NCI-H2196 (cell line): ENCODE measurements at regions not wholly inside any gene's neighbourhood (a gene's known extent, or its start where the extent isn't known, plus 50 kb on each side); places are given as distances from the start of the nearest gene placed in this dataset.
"Not testable (repeated sequence)": the region's sequence is repeated elsewhere in the genome, so short reads cannot be mapped to it uniquely, and the experiment has no call there.

Experiments
- DNase-seq: peaks from one replicate; lab custom pipeline; 2025; ENCODE audit not compliant: unreplicated experiment; lab: John Stamatoyannopoulos, UW

DNA sequence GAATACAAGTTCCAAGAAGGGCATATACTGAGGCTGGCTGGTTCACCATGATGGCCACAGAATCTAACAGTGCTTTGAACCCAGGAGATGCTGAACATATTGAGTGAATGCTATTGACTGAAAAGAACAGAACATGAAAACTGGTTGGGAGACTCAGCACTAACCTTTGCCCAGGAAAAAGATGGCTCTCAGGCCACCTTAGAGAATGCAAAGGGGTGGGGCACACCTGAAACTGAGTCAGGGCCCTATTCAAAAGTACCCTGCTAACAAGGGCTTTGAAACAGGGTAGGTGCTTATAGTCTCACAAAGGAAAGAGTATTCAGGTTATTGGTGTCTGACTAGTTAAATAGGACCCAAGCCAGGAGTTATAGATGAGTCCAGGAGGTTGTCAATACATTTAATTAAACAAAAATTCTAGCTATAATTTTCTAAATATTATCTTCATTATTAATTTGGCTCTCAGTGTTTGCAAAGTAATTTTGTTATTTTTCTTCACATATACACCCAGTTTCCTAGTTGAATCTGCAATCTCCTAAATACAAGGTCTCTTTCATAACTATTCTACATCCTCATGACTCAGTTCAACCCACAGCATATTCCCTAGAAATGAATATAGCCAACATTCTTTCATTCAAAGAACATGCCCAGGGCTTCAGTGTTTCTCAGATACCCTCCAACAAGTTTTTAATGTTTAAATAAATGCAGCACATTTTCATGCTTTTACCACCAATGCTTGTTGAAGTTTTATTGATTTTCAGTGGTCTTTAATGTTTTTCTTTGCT, 144.2 kb upstream of the RAPGEF2 start:
- no peak for DNase-seq

- no peak for DNase-seq
These were observed 140.5 kb upstream of the RAPGEF2 start for GRCh38 chr4:158962393-158962792.

DNA sequence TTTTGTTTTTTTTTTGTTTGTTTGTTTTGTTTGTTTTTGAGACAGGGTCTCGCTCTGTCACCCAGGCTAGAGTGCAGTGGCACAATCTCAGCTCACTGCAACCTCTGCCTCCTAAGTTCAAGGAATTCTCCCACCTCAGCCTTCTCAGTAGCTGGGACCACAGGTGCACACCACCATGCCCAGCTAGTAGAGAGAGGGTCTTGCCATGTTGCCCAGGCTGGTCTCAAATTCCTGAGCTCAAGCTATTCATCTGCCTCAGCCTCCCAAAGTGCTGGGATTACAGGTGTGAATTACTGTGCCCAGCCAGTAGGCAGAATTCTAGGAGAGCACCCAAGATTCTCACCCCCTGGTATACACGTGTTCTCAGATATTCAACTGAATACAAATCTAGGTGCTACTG, 139.6 kb upstream of the RAPGEF2 start:
- not testable (repeated sequence) for DNase-seq

DNA sequence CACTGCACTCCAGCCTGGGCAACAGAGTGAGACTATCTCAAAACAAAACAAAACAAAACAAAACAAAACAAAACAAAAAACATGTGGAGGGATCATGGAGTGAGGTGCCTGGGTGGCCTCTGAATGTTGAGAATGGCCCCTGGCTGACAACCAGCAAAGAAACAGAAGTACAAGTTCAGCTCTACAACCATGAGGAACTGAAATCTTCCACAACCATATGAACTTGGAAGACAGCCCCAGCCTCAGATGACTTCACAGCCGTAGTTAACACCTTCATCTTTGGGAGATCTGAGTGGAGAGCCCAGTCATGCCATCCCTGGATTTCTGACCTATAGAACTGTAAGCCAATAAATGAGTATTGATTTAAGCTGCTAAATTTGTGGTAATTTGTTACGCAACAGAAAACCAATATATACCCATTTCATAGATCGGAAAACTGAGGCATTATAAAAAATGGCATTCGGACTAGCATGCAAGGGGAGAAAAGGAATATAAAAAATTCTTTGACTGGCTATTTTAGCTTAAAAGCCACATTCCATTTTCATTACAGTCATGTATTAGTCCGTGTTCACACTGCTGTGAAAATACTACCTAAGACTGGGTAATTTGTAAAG, 138.7 kb upstream of the RAPGEF2 start:
- no peak for DNase-seq

DNA sequence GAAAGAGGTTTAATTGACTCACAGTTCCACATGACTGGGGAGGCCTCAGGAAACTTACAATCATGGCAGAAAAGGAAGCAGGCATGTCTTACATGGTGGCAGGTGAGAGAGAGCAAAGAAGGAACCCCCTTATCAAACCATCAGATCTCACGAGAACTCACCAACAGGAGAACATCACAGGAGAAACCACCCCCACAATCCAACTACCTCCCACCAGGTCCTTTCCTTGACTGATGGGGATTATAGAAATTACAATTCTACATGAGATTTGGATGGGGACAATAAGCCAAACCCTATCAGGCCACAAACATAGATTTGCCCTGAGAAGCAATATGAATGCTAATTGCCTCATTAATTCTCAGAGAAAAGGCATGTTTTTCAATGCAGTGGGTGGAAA, 138.2 kb upstream of the RAPGEF2 start:
- no peak for DNase-seq

- DNase-seq: no peak
These were observed 137.7 kb upstream of the RAPGEF2 start for GRCh38 chr4:158965226-158965625.

- DNase-seq: no peak
These were observed 136.8 kb upstream of the RAPGEF2 start for GRCh38 chr4:158966091-158966490.

DNA sequence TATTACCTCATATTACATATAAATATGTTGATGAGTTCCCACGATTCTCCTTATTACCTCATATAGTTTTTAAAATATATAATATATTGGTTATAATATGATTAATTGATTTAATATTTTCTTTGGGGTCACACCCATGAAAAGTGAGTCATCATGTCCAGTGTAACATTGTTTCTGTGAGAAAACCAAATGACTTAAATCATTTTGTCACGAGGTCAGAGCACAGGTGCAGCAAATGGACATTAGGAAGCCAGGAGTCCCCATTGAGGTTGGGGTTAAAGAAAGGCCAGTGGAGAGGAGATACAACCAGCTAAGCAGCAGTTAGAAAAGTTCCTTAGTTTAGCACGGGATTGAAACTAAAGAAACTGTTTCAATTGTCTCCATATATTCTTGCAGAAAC, 133.9 kb upstream of the RAPGEF2 start:
- no peak for DNase-seq

DNA sequence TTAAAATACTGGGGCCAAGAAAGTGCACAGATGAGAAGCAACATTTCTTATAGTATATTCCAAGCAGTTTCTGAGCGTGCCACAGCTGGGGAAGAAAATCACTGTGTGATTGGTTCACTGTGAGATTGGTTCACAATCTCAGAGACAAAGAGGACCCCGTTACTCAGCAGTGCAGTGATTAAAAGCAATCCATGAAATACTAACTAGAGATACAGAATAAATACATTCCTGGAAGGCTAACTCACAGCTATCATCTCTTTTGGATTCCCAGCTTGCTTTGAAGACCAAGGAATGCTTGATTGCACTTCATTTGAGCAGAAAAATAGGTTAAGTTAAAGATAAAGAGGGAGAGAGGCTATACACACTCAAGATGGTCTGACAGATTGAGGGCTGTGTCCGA, 132.1 kb upstream of the RAPGEF2 start:
- no peak for DNase-seq

DNA sequence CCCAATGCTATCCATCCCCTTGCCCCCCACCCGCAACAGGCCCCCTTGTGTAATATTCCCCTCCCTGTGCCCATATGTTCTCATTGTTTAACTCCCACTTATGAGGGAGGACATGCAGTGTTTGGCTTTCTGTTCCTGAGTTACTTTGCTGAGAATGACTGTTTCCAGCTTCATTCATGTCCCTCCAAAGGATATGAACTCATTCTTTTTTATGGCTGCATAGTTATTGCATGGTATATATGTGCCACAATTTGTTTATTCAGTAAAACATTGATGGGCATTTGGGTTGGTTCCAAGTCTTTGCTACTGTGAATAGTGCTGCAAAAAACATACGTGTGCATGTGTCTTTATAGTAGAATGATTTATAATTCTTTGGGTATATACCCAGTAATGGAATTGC, 128.4 kb upstream of the RAPGEF2 start:
- not testable (repeated sequence) for DNase-seq

GRCh38 chr4:158980711-158981110, 122.2 kb upstream of the RAPGEF2 start:
- DNase-seq: not testable (repeated sequence)

DNA sequence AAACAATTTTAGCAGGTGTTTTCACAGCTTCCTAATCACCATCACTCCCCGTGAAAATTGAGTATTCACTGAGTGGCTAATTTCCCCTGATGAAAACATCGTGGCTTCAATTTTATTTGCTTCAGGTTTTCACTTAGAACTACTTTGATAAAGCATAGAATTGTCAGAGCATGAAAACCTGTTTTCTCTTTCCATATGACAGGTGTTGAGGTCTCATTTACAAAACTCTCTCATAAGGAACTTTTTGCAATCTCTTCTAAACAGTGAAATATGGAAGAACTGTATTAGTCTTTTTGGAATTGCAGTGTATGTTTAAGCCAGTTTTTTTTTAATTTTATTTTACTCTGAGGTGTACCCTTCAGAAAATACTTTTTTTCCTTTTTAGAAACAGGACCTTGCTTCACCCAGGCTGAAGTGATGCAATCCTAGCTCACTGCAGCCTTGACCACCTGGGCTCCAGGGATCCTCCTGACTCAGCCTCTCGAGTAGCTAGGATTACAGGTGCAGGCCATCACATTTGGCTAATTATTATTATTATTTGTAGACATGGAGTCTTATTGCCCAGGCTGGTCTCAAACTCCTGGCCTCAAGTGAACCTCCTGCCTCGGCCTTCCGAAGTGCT, 111.2 kb upstream of the RAPGEF2 start:
- DNase-seq: no peak

DNA sequence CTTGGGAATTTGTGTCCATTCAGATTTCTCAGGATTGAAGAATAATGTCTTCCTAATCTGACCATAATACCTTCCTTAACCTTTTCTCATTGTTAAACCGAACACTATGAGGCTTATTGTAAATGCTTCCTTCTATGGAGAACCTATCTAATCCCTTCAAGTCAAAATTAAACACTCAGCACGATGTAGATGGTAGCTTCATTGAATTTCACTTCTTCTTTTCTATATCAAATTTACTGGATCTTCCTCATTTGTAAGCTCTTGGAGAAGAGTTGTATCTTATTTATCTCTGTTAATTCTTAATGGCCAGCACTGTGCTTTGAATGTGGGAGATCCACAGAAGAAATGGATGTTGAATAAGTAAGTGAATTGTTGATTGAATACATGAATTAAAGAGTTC, 109.0 kb upstream of the RAPGEF2 start:
- DNase-seq: no peak

GRCh38 chr4:158995040-158995439, 107.8 kb upstream of the RAPGEF2 start:
- DNase-seq: no peak

DNA sequence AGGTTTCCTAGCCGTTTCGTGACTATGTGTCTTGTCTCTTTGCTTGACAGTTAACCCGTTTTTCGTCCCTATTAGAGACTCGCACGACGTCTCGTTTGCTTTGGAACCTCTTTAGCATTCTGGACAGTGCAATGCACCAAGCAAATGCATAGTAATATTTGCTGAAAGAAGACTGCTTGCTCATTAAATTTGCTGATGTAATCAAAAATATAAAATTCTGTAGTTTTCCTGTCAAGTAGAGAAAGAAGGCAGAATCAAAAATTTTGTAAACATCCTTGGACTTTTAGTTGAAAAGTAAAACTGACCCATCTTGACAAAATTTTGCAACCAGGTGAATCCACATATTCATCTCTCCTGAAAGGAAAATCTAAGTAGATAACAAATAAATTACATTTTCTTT, 106.9 kb upstream of the RAPGEF2 start:
- DNase-seq: no peak

DNA sequence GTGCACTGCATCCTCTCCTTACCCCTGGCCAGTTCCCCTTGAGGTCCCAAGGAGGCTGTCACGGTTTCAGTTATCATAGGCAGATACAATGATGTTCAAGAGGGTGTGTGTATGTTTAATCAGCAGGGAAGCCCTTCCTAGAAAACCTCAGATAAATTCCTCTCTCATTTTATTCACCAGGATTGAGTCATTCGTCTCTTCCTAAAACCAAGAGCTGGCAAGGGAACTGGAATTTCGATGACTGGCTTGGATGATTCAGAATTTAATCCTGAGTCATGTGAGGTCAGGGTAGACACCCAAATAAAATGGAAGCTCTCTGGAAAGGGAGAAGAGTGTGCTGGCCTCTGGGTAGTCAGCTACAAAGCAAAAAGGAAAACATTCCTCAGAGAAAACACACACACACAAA, 106.2 kb upstream of the RAPGEF2 start:
- peak; percentile 1 for DNase-seq

DNA sequence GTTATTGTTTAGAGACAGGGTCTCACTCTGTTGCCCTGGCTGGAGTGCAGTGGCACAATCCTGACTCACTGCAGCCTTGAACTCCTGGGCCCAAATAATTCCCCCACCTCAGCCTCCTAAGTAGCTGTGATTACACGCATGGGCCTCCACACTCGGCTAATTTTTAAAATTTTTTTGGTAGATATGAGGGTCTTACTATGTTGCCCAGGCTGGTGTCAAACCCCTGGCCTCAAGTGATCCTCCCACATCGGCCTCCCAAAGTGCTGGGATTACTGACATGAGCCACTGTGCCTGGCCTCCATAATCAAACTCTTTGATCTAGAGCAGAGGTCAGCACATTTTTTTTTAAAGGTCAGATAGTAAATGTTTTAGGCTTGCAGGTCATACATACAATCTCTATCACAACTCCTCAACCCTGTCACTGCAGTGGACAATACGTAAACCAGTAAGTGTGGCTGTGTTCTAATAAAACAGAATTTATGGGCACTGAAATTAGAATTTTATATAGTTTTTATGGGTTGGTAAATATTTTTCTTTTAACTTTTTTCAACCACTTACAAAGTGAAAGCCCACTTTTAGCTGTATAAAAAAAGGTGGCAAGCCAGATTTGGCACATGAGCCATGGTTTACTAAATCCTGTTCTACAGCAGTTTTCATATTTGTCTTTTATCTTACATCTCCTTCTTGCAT, 105.1 kb upstream of the RAPGEF2 start:
- no peak for DNase-seq

GRCh38 chr4:158998624-158999023, 104.3 kb upstream of the RAPGEF2 start:
- DNase-seq: no peak

- no peak for DNase-seq
These were observed 103.7 kb upstream of the RAPGEF2 start for GRCh38 chr4:158999166-158999682.

GRCh38 chr4:158999849-159000248, 103.0 kb upstream of the RAPGEF2 start:
- DNase-seq: no peak

DNA sequence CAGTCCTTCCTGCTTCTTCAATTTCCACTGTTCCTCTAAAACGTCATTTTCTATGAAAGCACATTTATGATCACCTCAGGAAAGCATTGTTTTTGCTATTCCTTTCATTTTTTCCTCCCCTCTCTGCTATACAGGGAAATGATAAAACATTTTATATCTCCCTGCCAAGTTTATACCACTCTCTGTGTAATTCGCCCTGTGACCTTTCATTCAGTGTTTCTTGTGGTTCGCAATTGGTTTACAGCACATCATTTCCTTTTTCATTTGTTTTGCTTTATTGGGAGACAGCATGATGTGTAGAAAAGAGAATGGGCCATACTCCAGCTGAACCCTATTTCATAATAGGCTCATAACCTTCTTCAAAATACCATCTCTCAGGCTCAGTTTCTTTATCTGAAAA, 99.9 kb upstream of the RAPGEF2 start:
- DNase-seq: no peak
